SK-N-MC (cell line): ENCODE measurements at regions not wholly inside any gene's neighbourhood (a gene's known extent, or its start where the extent isn't known, plus 50 kb on each side); places are given as distances from the start of the nearest gene placed in this dataset.

Experiments
- DNase-seq: peaks from one replicate; pipeline ENCODE4 v3.0.0-alpha.2; 2011; ENCODE audit warnings: low read depth, low spot score
- H3K27ac ChIP-seq: fragments of 200-600 bp; sonication (generic); 2 replicates; pipeline ENCODE4 v1.5.1; 2016; ENCODE audit warnings: mixed run types
- H3K36me3 ChIP-seq: fragments of 200-600 bp; sonication (generic); 2 replicates; pipeline ENCODE4 v1.6.1; 2017; ENCODE audit warnings: antibody characterized with exemption, low read length, mixed read lengths; ENCODE audit not compliant: insufficient read depth
- H3K4me3 ChIP-seq: fragments of 200-600 bp; sonication (generic); 2 replicates; pipeline ENCODE4 v1.5.1; 2016
- H3K9ac ChIP-seq: fragments of 200-600 bp; sonication (generic); 2 replicates; pipeline ENCODE4 v1.8.0; 2017; ENCODE audit warnings: mixed run types, mixed read lengths; ENCODE audit not compliant: insufficient read length
- H3K9me3 ChIP-seq: fragments of 200-600 bp; sonication (generic); 2 replicates; pipeline ENCODE4 v1.6.1; 2017; ENCODE audit warnings: low read depth, mild to moderate bottlenecking, antibody characterized with exemption, low read length, moderate library complexity, mixed read lengths
- EZH2 ChIP-seq: fragments of 200-600 bp; sonication (generic); IDR thresholded peaks from one replicate; pipeline ENCODE4 v1.6.1; 2017; ENCODE audit warnings: antibody characterized with exemption
- FOXP2 ChIP-seq: optimal IDR thresholded peaks from 2 replicates; pipeline ENCODE3; 2011; ENCODE audit warnings: mild to moderate bottlenecking, moderate library complexity; ENCODE audit not compliant: insufficient read depth; ENCODE audit errors: extremely low read length, control extremely low read depth
- POLR2AphosphoS5 ChIP-seq: IDR thresholded peaks from 2 replicates; pipeline ENCODE4 v1.6.1; 2012; ENCODE audit warnings: mild to moderate bottlenecking, low read depth, low read length, borderline replicate concordance

DNA sequence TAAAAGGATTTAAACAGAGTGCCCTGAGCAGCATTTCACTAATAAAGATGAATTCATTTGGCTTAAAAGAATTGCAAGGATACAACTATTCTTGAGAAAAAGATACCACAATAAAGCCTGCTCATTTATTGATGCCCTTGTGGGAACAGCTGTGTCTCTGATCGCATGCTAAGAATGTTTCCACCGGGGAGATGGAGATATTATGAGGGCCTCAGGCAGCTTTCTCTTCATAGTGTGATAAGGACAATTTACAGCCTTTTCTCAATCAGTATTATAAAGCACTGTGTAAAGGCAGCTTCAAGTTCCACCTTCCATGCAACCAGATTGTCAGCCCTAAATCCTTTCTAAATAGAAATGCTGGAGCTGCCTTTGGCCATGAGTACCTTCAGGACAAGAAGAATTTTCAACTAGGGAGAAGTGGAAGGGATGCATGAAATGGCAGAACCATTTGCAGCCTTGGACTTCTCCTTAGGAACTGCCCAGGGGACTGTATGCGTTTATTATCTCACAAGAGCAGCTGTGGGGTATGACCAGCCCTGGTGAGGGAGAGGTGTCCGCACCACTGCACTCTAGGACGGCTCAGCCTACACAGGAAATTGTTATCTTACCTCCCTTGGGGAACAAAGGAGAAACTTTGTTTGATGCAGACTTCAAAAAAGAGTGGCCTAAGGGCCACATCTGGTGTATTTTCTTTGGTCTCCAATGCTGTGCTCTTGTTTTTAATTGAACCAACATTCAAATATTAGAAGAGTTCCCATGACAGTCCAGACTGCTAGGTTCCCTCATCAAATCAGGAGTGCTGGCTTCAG is 116.9 kb upstream of the PCGF5 start:
- H3K27ac ChIP-seq = no peak overlapping the region
- H3K9ac ChIP-seq = no peak overlapping the region
- DNase-seq = no peak
- no peaks in the 10 kb centered on the region for H3K36me3 ChIP-seq
- no peak overlapping the region for H3K4me3 ChIP-seq
- H3K9me3 ChIP-seq = no peaks in the 10 kb centered on the region
- no peak for TF ChIP-seq EZH2
- TF ChIP-seq POLR2AphosphoS5 = no peak
- TF ChIP-seq FOXP2 = no peak

DNA sequence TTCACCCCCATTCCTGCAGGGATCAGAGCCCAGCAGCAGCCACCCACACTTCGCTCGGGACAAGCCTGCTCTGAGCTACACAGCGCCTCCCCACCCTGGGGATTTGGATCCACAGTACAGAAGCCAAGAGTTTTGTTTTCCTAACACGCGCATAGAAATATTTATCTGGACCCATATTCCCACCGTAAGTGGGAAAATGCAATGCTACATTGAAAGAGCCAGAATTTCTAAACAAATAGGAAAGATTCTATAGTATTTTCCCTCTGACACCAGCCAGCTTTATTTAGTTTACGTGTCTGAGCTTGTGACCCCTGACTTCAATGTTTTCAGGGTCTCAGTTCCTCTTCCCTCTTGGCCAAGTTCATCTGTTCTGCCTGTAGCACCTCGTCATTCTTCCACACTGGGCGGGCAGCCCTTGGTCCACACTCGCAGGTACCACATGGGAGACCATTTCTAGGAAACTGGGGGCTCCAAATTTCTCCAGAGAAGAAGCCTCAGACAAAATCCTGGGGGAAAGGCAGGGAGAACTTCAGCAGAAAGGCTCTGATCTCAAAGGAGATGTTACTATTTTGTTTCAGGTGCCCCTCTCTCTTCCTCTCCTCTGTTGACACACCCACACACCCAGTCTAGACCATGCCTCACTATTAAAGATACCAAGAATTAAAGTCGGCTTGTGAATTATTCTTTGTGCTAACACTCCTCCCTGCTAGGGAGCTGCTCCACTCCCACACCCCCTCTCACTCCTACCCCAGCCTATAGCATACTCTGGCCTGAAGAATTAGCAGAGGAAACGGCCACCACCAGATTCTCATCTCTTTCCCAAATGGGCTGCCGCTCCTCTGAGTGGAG is 116.0 kb upstream of the PCGF5 start:
- Histone ChIP-seq H3K9ac (no peak overlapping the region), H3K36me3 (no peaks in the 10 kb centered on the region), H3K4me3 (no peak overlapping the region), H3K9me3 (no peaks in the 10 kb centered on the region), H3K27ac (no peak overlapping the region)
- TF ChIP-seq FOXP2 (no peak), EZH2 (no peak), POLR2AphosphoS5 (no peak)
- DNase-seq = no peak

DNA sequence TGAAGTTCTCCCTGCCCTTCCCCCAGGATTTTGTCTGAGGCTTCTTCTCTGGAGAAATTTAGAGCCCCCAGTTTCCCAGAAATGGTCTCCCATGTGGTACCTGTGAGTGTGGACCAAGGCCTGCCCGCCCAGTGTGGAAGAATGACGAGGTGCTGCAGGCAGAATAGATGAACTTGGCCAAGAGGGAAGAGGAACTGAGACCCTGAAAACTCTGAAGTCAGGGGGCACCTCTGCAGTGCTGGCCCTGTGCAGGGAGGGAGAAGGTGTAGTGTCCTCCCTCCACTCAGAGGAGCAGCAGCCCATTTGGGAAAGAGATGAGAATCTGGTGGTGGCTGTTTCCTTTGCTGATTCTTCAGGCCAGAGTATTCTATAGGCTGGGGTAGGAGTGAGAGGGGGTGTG is 115.2 kb upstream of the PCGF5 start:
- DNase-seq = no peak
- no peak overlapping the region for H3K4me3 ChIP-seq
- no peak overlapping the region for H3K27ac ChIP-seq
- no peaks in the 10 kb centered on the region for H3K9me3 ChIP-seq
- no peak for TF ChIP-seq FOXP2
- TF ChIP-seq EZH2 = no peak
- TF ChIP-seq POLR2AphosphoS5 = no peak
- H3K9ac ChIP-seq = no peak overlapping the region
- H3K36me3 ChIP-seq = no peaks in the 10 kb centered on the region

DNA sequence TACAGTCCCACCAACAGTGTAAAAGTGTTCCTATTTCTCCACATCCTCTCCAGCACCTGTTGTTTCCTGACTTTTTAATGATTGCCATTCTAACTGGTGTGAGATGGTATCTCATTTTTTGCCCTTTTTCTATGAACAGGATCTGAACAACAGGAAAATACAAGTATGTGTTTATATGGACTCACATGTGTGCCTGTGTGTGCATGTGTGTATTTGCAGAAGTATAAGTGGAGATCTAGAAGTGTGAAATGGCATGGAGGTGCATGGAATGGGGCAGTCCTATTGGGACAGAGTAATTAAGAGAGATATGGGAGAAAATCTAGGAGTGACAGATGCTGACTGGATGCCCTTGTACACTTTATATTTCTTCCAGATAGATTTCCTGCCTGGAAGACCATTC is 111.6 kb upstream of the PCGF5 start:
- Histone ChIP-seq H3K4me3 (no peak overlapping the region), H3K27ac (no peak overlapping the region), H3K36me3 (no peaks in the 10 kb centered on the region), H3K9me3 (no peaks in the 10 kb centered on the region), H3K9ac (no peak overlapping the region)
- no peak for TF ChIP-seq EZH2
- DNase-seq = no peak

DNA sequence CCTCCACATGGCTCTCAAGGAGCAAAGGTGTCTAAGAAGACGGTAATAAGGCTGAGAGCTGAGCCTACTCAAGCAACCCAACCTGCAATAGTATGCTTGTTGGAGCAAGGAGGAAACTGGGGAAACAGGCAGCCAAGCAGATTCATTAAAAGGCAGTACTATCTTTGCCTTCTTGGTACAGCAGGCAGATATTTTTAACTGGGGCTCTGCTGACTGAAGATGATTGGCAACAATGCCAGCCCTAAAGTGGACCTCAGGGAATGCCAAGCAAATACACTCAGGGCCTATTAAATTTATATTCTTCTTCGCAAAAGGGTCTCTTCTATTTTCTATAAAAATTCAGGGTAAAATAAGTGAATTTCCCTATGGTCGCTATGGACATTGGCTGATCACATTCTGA is 109.4 kb upstream of the PCGF5 start:
- no peak for TF ChIP-seq POLR2AphosphoS5
- no peak for TF ChIP-seq EZH2
- no peak for TF ChIP-seq FOXP2
- no peak for DNase-seq
- H3K4me3 ChIP-seq = no peak overlapping the region
- H3K9me3 ChIP-seq = no peaks in the 10 kb centered on the region
- H3K9ac ChIP-seq = no peak overlapping the region
- H3K36me3 ChIP-seq = no peaks in the 10 kb centered on the region
- H3K27ac ChIP-seq = no peak overlapping the region

DNA sequence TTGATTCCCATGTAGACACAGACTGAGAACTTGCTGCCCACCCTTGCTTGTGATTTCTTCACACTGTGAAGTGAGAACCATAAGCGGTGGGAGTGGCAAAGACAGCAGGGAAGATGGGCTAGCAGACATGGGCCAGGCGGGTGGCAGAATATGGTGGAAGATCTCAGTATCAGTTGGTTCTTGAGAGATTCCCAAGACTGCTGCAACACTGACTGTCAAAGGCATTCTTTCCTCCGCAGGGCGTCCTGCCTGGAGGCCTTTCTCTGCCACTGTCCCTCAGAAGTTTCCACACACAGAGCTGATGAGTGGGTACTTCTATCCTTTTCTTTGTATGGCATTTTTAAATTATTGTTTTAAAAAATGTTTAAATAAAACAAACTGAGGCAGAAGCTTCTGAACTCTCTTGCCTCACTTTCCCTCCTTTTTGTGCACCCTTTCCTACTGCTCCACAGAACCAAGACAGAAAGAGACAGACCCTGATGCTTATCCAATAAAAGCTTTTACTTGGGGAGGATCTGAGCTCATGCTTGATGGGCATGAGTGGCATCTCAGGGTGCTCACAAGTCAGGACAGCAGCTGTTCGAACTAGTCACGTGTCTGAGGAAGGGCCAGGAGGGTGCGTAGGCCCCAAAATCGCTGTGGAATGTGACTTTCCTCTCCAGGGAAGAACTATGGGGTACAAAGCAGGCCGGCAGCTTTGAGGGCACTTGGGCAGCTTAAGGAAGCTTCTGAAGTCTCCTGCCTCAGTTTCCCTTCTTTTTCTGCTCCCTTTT is 104.7 kb upstream of the PCGF5 start:
- no peaks in the 10 kb centered on the region for H3K9me3 ChIP-seq
- TF ChIP-seq POLR2AphosphoS5 (no peak), EZH2 (no peak), FOXP2 (no peak)
- H3K9ac ChIP-seq = no peak overlapping the region
- H3K4me3 ChIP-seq = no peak overlapping the region
- H3K27ac ChIP-seq = no peak overlapping the region
- DNase-seq = no peak
- no peaks in the 10 kb centered on the region for H3K36me3 ChIP-seq

DNA sequence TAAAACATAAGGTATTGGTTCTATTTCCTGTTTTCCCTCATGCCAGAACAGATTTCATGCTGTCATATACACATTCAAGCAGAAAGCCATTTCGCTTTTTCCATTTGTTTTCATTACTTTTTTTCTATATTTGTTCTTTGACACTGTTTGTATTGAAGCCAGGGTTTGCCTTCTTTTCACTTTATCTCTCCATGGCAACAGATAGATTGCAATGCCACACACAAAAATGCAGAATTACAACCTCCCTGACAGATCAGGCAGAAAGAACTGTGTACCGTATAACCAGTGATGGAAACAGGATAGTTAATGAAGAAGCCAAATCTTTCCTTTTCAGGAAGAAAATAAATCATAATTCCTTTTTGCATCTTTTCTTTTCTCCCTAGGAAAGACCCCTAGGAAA is 103.0 kb upstream of the PCGF5 start:
- TF ChIP-seq FOXP2 = no peak
- TF ChIP-seq EZH2 = no peak
- TF ChIP-seq POLR2AphosphoS5 = no peak
- DNase-seq = no peak
- H3K9ac ChIP-seq = no peak overlapping the region
- no peaks in the 10 kb centered on the region for H3K9me3 ChIP-seq
- H3K36me3 ChIP-seq = no peaks in the 10 kb centered on the region
- no peak overlapping the region for H3K27ac ChIP-seq
- H3K4me3 ChIP-seq = no peak overlapping the region

DNA sequence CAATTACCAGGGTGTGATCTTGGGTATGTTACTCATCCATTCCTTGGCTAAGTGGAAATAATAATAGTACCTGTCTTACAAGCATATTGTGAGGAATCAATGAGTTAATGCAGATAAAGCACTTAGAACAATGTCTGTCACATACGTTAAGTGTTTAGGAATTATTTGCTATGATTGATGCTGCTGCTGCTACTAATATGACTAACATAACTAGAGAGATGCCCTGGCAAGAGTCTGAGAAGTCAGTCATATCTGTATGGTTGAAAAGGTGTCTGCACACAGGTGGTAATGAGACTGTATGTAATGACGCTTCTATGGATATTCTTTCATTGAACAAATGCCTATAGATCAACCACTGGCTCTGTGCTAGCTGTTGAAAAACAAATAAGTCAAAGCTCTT is 100.1 kb upstream of the PCGF5 start:
- H3K4me3 ChIP-seq = no peak overlapping the region
- no peak for DNase-seq
- H3K9me3 ChIP-seq = no peaks in the 10 kb centered on the region
- TF ChIP-seq FOXP2 = no peak
- TF ChIP-seq EZH2 = no peak
- TF ChIP-seq POLR2AphosphoS5 = no peak
- no peak overlapping the region for H3K27ac ChIP-seq
- H3K36me3 ChIP-seq = no peaks in the 10 kb centered on the region
- no peak overlapping the region for H3K9ac ChIP-seq
